ENCODE measurements at regions not wholly inside any gene's neighbourhood (a gene's known extent, or its start where the extent isn't known, plus 50 kb on each side); places are given as distances from the start of the nearest gene placed in this dataset.
"Not testable (repeated sequence)": the region's sequence is repeated elsewhere in the genome, so short reads cannot be mapped to it uniquely, and the experiment has no call there.

- H3K27ac ChIP-seq (ENCODE audit: low read depth), result no peak overlapping the region
- H3K27ac Mint-ChIP-seq, result no peak overlapping the region
- TF ChIP-seq ETS1 (IDR thresholded peaks at IDR 0.05) (no peak), CTCF (conservative IDR thresholded peaks at IDR 0.05; ENCODE audit: low read depth in 2 of 2) (no peak), REST (IDR thresholded peaks at IDR 0.05; ENCODE audit: unreplicated experiment) (no peak), EZH2phosphoT487 (IDR thresholded peaks at IDR 0.05; ENCODE audit: unreplicated experiment) (no peak), ZNF114 (CRISPR knock-in tag; IDR thresholded peaks at IDR 0.05) (no peak)
- H3K4me3 Mint-ChIP-seq, result no peak overlapping the region
- no peak overlapping the region for H3K4me3 ChIP-seq
- no peaks in the 10 kb centered on the region for H3K9me3 Mint-ChIP-seq
- H3K36me3 Mint-ChIP-seq (ENCODE audit: low read depth), result no peaks in the 10 kb centered on the region
- no peaks in the 10 kb centered on the region for H3K9me2 ChIP-seq (ENCODE audit: insufficient read depth)
- no peaks in the 10 kb centered on the region for H3K4me1 ChIP-seq (ENCODE audit: insufficient read depth)
- no peaks in the 10 kb centered on the region for H3K36me3 ChIP-seq (ENCODE audit: insufficient read depth)
- no peaks in the 10 kb centered on the region for H3F3A ChIP-seq (replicated peaks; ENCODE audit: low read depth)
- H2AFZ ChIP-seq, result no peak overlapping the region
- H3K4me2 ChIP-seq, result no peak overlapping the region
- no peaks in the 10 kb centered on the region for H3K4me1 Mint-ChIP-seq
- H3K27me3 Mint-ChIP-seq (ENCODE audit: insufficient read depth, low read depth, poor library complexity), result no peaks in the 10 kb centered on the region
- H3K27me3 ChIP-seq (ENCODE audit: insufficient read depth), result no peaks in the 10 kb centered on the region
- ATAC-seq (no peak), DNase-seq (ENCODE audit: low spot score) (no peak)
- H3K79me2 ChIP-seq (replicated peaks; ENCODE audit: insufficient read depth), result no peaks in the 10 kb centered on the region
- H4K20me1 ChIP-seq (replicated peaks; ENCODE audit: insufficient read depth), result no peaks in the 10 kb centered on the region
Observed at GRCh38 chr4:115529126-115529525, 415.7 kb upstream of the NDST4 start.

GRCh38 chr4:115519476-115519875, 406.1 kb upstream of the NDST4 start:
- not testable (repeated sequence) for H3K27ac ChIP-seq (ENCODE audit: low read depth); DNase-seq (ENCODE audit: low spot score); H2AFZ ChIP-seq; H3K4me1 Mint-ChIP-seq; H4K20me1 ChIP-seq (replicated peaks; ENCODE audit: insufficient read depth); H3K4me1 ChIP-seq (ENCODE audit: insufficient read depth); H3F3A ChIP-seq (replicated peaks; ENCODE audit: low read depth); H3K9me2 ChIP-seq (ENCODE audit: insufficient read depth); ATAC-seq; H3K27me3 ChIP-seq (ENCODE audit: insufficient read depth); H3K4me3 Mint-ChIP-seq; H3K79me2 ChIP-seq (replicated peaks; ENCODE audit: insufficient read depth); H3K36me3 ChIP-seq (ENCODE audit: insufficient read depth); H3K4me2 ChIP-seq; H3K27ac Mint-ChIP-seq; H3K36me3 Mint-ChIP-seq (ENCODE audit: low read depth); H3K27me3 Mint-ChIP-seq (ENCODE audit: insufficient read depth, low read depth, poor library complexity); H3K4me3 ChIP-seq
- peaks cover 19% of the 10 kb centered on the region for H3K9me3 Mint-ChIP-seq

Data from GM23338 (cell line).